ENCODE measurements at regions not wholly inside any gene's neighbourhood (a gene's known extent, or its start where the extent isn't known, plus 50 kb on each side); places are given as distances from the start of the nearest gene placed in this dataset.

- Histone ChIP-seq H3K4me1 (ENCODE audit: insufficient read depth, poor library complexity, severe bottlenecking) (peaks cover 3% of the 10 kb centered on the region), H3K27me3 (ENCODE audit: insufficient read depth, poor library complexity, severe bottlenecking) (no peaks in the 10 kb centered on the region), H3K4me3 (ENCODE audit: severe bottlenecking) (no peak overlapping the region), H3K27ac (ENCODE audit: poor library complexity, severe bottlenecking) (no peak overlapping the region), H3K36me3 (ENCODE audit: low read depth) (no peaks in the 10 kb centered on the region), H3K9me3 (ENCODE audit: severe bottlenecking) (no peaks in the 10 kb centered on the region)
- no peak for TF ChIP-seq CTCF (IDR thresholded peaks at IDR 0.05; ENCODE audit: poor library complexity, severe bottlenecking)
- ATAC-seq (ENCODE audit: low read depth) (no peak), DNase-seq (ENCODE audit: low spot score) (no peak)
Observed at GRCh38 chr2:67842375-67842959, 220.3 kb downstream of the C1D start.

DNA sequence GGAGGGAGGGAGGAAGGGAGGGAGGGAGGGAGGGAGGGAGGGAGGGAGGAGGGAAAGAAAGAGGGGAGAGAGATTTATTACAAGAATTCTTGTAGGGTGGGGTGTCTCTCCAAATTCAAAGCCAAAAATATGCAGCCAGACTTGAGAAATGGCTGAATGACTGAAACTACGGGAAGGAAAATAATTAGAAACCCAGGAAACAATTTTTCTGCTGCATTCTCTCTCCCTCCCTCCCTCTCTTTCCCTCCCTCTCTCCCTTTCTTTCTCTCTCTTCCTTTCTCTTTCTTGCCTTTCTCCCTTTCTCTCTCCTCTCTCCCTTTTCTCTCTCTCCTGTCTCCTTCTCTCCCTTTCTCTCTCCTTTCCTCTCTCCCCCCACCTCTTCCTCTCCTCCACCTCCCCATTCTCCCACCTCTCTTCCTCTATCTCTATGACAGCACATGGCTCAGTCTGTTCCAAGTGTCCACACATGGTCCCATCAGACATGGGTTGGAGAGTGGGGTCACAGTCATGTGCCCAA is 218.7 kb downstream of the C1D start:
- no peaks in the 10 kb centered on the region for H3K27me3 ChIP-seq (ENCODE audit: insufficient read depth, poor library complexity, severe bottlenecking)
- H3K4me3 ChIP-seq (ENCODE audit: severe bottlenecking): no peak overlapping the region
- no peak overlapping the region for H3K27ac ChIP-seq (ENCODE audit: poor library complexity, severe bottlenecking)
- H3K9me3 ChIP-seq (ENCODE audit: severe bottlenecking): no peaks in the 10 kb centered on the region
- no peaks in the 10 kb centered on the region for H3K36me3 ChIP-seq (ENCODE audit: low read depth)
- no peak for TF ChIP-seq CTCF (IDR thresholded peaks at IDR 0.05; ENCODE audit: poor library complexity, severe bottlenecking)
- H3K4me1 ChIP-seq (ENCODE audit: insufficient read depth, poor library complexity, severe bottlenecking): peaks cover 3% of the 10 kb centered on the region
- DNase-seq (ENCODE audit: low spot score) (no peak), ATAC-seq (ENCODE audit: low read depth) (no peak)

DNA sequence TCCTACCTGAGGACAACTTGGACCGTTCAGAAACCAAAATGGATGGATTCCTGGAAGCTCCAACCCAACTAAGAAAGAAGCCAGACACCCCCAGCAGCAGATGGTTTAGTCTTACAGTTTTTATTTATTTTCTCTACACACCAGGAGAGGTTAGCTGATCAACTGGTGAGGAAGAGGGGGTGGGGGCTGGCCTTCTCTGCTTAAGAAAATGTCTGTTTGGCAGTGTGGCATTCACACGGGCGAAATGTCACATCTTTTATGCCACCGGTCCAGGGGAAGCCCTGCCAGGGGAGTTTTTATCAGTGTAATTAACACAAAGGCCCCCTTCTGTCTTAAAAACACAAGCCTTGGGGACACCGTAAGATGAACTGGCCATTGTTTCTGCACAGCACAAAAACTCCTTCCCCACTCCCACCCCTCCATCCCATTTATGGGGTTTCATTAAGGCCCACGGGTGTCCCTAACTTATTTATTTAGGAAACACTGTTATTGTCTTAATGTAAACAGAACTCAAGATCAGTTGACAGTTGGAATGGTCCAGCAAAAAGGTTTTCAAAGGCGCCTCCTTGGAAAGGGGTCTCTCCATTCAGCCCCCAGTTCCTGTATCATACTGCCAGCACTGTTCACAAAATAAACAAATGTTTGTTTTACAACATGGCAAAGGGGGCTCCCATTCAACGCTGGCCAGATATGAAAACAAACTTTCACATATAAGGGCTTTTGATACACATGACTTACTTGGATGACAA is 217.0 kb downstream of the C1D start:
- no peak for TF ChIP-seq CTCF (IDR thresholded peaks at IDR 0.05; ENCODE audit: poor library complexity, severe bottlenecking)
- no peaks in the 10 kb centered on the region for H3K36me3 ChIP-seq (ENCODE audit: low read depth)
- peaks cover 3% of the 10 kb centered on the region for H3K4me1 ChIP-seq (ENCODE audit: insufficient read depth, poor library complexity, severe bottlenecking)
- DNase-seq (ENCODE audit: low spot score): no peak
- H3K27me3 ChIP-seq (ENCODE audit: insufficient read depth, poor library complexity, severe bottlenecking): no peaks in the 10 kb centered on the region
- H3K27ac ChIP-seq (ENCODE audit: poor library complexity, severe bottlenecking): peak overlapping the region; percentile 25
- ATAC-seq (ENCODE audit: low read depth): no peak
- no peaks in the 10 kb centered on the region for H3K9me3 ChIP-seq (ENCODE audit: severe bottlenecking)
- no peak overlapping the region for H3K4me3 ChIP-seq (ENCODE audit: severe bottlenecking)

- ATAC-seq (ENCODE audit: low read depth) (peak; percentile 89), DNase-seq (ENCODE audit: low spot score) (peak; percentile 85)
- Histone ChIP-seq H3K4me1 (ENCODE audit: insufficient read depth, poor library complexity, severe bottlenecking) (peaks cover 3% of the 10 kb centered on the region), H3K27ac (ENCODE audit: poor library complexity, severe bottlenecking) (peak overlapping the region; percentile 25), H3K9me3 (ENCODE audit: severe bottlenecking) (no peaks in the 10 kb centered on the region), H3K4me3 (ENCODE audit: severe bottlenecking) (no peak overlapping the region), H3K27me3 (ENCODE audit: insufficient read depth, poor library complexity, severe bottlenecking) (no peaks in the 10 kb centered on the region), H3K36me3 (ENCODE audit: low read depth) (no peaks in the 10 kb centered on the region)
- TF ChIP-seq CTCF (IDR thresholded peaks at IDR 0.05; ENCODE audit: poor library complexity, severe bottlenecking): peak; percentile 91
Observed at GRCh38 chr2:67846370-67847070, 216.3 kb downstream of the C1D start.

Data from RWPE2 (cell line).